ENCODE measurements at regions not wholly inside any gene's neighbourhood (a gene's known extent, or its start where the extent isn't known, plus 50 kb on each side); places are given as distances from the start of the nearest gene placed in this dataset.

- no peaks in the 10 kb centered on the region for H3K4me1 ChIP-seq
- no peaks in the 10 kb centered on the region for H3K9me3 ChIP-seq
- no peaks in the 10 kb centered on the region for H3K36me3 ChIP-seq
- H3K9ac ChIP-seq (ENCODE audit: low read depth in 2 of 2, low read length in 2 of 2) = no peak overlapping the region
- DNase-seq = no peak
- intact Hi-C loops (cut with DNase I) = no loop called here
- no peak overlapping the region for H3K4me3 ChIP-seq
- H3K27me3 ChIP-seq = no peaks in the 10 kb centered on the region
- H3K27ac ChIP-seq = no peak overlapping the region
- TF ChIP-seq CTCF (IDR thresholded peaks at IDR 0.05) = no peak
Observed at GRCh38 chr11:91972665-91973266, 251.9 kb upstream of the FAT3 start.

- TF ChIP-seq CTCF (IDR thresholded peaks at IDR 0.05) = no peak
- H3K4me1 ChIP-seq = no peaks in the 10 kb centered on the region
- no peaks in the 10 kb centered on the region for H3K36me3 ChIP-seq
- no peaks in the 10 kb centered on the region for H3K27me3 ChIP-seq
- no peaks in the 10 kb centered on the region for H3K9me3 ChIP-seq
- intact Hi-C loops (cut with DNase I) = no loop called here
- H3K9ac ChIP-seq (ENCODE audit: low read depth in 2 of 2, low read length in 2 of 2) = no peak overlapping the region
- H3K27ac ChIP-seq = no peak overlapping the region
- H3K4me3 ChIP-seq = no peak overlapping the region
- no peak for DNase-seq
Observed at GRCh38 chr11:91970624-91971023, 254.0 kb upstream of the FAT3 start.

- TF ChIP-seq CTCF (IDR thresholded peaks at IDR 0.05) = no peak
- Histone ChIP-seq H3K4me1 (no peaks in the 10 kb centered on the region), H3K27ac (no peak overlapping the region), H3K9me3 (no peaks in the 10 kb centered on the region), H3K36me3 (no peaks in the 10 kb centered on the region), H3K9ac (ENCODE audit: low read depth in 2 of 2, low read length in 2 of 2) (no peak overlapping the region), H3K4me3 (no peak overlapping the region), H3K27me3 (no peaks in the 10 kb centered on the region)
- intact Hi-C loops (cut with DNase I) = no loop called here
- no peak for DNase-seq
Observed at GRCh38 chr11:91969486-91969885, 255.1 kb upstream of the FAT3 start.

GRCh38 chr11:91967691-91968045 is 256.9 kb upstream of the FAT3 start:
- intact Hi-C loops (cut with DNase I) = no loop called here
- no peak overlapping the region for H3K9ac ChIP-seq (ENCODE audit: low read depth in 2 of 2, low read length in 2 of 2)
- TF ChIP-seq CTCF (IDR thresholded peaks at IDR 0.05) = no peak

GRCh38 chr11:91967026-91967690 is 257.5 kb upstream of the FAT3 start:
- intact Hi-C loops (cut with DNase I) = no loop called here
- Histone ChIP-seq H3K9me3 (no peaks in the 10 kb centered on the region), H3K9ac (ENCODE audit: low read depth in 2 of 2, low read length in 2 of 2) (no peak overlapping the region), H3K4me3 (no peak overlapping the region), H3K27ac (no peak overlapping the region), H3K4me1 (no peaks in the 10 kb centered on the region), H3K36me3 (no peaks in the 10 kb centered on the region), H3K27me3 (no peaks in the 10 kb centered on the region)
- TF ChIP-seq CTCF (IDR thresholded peaks at IDR 0.05) = no peak
- DNase-seq = no peak

More at GRCh38 chr11:91967691-91968045, 256.9 kb upstream of the FAT3 start:
- Histone ChIP-seq H3K4me3 (no peak overlapping the region), H3K27ac (no peak overlapping the region), H3K27me3 (no peaks in the 10 kb centered on the region), H3K9me3 (no peaks in the 10 kb centered on the region), H3K4me1 (no peaks in the 10 kb centered on the region), H3K36me3 (no peaks in the 10 kb centered on the region)
- DNase-seq = no peak
